ENCODE measurements at regions not wholly inside any gene's neighbourhood (a gene's known extent, or its start where the extent isn't known, plus 50 kb on each side); places are given as distances from the start of the nearest gene placed in this dataset.

DNA sequence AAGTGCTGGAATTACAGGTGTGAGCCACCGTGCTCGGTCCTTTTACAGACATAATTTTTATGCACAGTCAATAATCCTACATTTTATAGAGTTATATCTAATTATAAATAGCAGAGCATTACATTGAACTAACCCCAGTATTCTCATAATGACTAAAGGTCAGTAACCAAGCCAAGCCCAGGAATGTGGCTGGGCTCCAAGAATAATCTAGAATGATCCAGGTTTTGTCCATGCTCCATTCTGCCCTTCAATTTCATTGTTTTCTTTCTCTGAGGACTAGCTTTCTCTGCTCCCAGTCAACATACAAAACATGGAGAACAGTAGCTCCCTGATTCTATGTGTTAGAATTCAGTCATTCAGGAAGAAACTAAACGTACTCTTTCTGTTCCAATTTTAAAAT is 92.1 kb upstream of the KRR1 start:
- TF ChIP-seq EP300 (IDR thresholded peaks at IDR 0.05; ENCODE audit: borderline replicate concordance) = no peak
- no peak for TF ChIP-seq REST (IDR thresholded peaks at IDR 0.05; ENCODE audit: low read depth)
- no peak for TF ChIP-seq TAF1 (IDR thresholded peaks at IDR 0.05; ENCODE audit: low read depth)
- TF ChIP-seq, protein P1, sequence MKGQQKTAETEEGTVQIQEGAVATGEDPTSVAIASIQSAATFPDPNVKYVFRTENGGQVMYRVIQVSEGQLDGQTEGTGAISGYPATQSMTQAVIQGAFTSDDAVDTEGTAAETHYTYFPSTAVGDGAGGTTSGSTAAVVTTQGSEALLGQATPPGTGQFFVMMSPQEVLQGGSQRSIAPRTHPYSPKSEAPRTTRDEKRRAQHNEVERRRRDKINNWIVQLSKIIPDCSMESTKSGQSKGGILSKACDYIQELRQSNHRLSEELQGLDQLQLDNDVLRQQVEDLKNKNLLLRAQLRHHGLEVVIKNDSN (IDR thresholded peaks at IDR 0.05) = no peak

Measured in Ishikawa (cell line).